NCI-H2227 (cell line): ENCODE measurements at regions not wholly inside any gene's neighbourhood (a gene's known extent, or its start where the extent isn't known, plus 50 kb on each side); places are given as distances from the start of the nearest gene placed in this dataset.
A peak's percentile ranks its signal among the peaks of the same experiment; 100 is the strongest.
"Not testable (repeated sequence)": the region's sequence is repeated elsewhere in the genome, so short reads cannot be mapped to it uniquely, and the experiment has no call there.

ENCODE experiments used
- DNase-seq: peaks from one replicate; lab custom pipeline; 2025; ENCODE audit not compliant: unreplicated experiment; lab: John Stamatoyannopoulos, UW

DNA sequence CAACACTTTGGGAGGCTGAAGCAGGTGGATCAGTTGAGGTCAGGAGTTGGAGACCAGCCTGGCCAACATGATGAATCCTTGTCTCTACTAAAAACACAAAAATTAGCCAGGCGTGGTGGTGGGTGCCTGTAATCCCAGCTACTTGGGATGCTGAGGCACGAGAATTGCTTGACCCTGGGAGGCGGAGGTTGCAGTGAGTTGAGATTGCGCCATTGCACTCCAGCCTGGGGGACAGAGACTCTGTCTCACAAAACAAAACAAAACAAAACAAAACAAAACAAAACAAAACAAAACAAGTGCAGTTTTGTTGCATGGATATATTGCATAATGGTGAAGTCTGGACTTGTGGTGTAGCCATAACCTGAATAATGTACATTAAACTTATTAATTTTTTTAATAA lies 133.6 kb upstream of the ZNF217 start:
- DNase-seq = not testable (repeated sequence)

DNA sequence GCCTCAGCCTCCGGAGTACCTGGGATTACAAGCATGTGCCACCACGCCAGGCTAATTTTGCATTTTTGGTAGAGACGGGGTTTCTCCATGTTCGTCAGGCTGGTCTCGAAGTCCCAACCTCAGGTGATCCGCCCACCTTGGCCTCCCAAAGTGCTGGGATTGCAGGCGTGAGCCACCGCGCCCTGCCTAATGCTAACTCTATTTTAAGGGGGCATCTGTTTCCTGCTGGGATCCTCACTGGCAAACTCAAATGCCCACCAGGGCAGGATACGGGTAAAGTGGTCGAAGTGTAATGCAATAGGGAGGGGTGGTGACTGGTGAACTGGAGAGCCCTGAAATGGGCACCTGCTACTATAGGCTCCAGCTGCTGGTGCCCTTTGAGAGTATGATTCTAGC lies 131.9 kb upstream of the ZNF217 start:
- DNase-seq = no peak

- no peak for DNase-seq
These were observed 130.0 kb upstream of the ZNF217 start for GRCh38 chr20:53723621-53724020.

DNA sequence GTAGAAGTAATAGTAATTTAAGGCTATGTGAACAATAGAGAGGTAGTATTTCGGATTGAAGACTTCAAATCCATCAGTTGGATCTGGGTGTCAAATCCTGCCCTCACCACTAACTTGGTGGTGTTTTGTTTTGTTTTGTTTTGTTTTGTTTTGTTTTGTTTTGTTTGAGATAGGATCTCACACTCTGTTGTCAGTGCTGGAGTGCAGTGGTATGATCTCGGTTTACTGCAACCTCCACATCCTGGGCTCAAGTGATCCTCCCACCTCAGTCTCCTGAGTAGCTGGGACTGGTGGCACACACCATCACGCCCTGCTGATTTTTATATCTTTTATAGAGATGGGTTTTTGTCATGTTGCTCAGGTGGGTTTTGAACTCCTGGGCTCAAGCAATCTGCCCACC lies 129.4 kb upstream of the ZNF217 start:
- DNase-seq = no peak

GRCh38 chr20:53722515-53723036 lies 128.9 kb upstream of the ZNF217 start:
- no peak for DNase-seq

GRCh38 chr20:53721445-53721963 lies 127.9 kb upstream of the ZNF217 start:
- not testable (repeated sequence) for DNase-seq

DNA sequence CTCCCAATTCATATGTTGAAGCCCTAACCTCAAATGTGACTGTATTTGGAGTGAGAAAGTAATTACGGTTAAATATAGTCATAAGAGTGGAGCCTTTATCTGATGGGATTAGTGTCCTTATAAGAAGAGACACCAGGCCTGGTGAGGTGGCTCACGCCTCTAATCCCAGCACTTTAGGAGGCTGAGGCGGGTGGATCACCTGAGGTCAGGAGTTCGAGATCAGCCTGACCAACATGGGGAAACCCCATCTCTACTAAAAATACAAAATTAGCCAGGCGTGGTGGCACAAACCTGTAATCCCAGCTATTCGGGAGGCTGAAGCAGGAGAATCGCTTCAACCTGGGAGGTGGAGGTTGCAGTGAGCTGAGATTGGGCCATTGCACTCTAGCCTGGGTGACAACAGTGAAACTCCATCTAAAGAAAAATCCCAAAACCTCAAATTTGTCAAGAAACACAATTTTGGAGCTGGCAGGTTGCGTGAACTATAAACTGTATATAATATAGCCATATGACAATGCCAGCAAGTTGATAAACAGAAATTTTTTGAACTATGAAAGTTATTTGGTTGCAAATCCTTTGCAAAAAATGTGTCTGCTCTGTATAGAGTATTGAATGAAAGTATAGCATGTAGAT lies 125.6 kb upstream of the ZNF217 start:
- not testable (repeated sequence) for DNase-seq

DNA sequence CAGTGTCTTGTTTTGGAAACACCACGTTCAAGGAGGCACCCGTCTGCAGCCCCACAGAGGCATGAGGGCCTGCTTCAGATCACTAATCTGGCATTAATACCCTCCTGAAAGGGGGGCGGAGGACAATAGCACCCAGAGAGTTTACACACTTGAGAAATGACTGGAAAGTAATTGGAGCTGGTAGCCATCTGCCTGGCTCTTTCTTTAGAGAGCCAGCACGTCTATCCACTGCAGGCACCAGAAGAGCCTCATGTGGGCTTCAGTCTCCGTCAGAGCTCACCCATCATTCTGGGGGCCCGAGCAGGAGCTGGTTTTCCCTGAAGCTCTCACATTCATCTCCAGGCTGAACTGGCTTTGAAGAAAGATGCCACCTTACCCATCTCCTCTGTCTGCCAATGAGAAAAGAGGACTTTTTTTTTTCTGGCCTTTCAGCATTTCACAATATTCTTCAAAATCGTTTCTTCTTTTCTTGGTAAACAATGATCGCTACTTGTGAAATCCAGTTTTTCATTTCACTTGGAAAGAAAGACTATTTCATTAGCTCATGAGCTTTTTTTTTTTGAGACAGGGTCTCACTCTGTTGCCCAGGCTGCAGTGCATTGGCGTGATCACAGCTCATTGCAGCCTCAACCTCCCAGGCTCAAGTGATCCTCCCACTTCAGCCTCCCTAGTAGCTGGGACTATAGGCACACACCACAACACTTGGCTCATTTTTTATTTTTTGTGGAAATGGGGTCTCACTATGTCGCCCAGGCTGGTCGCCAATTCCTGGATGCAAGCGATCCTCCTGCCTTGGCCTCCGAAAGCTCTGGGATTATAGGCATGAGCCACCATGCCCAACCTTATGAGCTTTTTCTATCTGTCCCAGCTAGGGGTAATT lies 124.7 kb upstream of the ZNF217 start:
- peak; percentile 15 for DNase-seq

DNA sequence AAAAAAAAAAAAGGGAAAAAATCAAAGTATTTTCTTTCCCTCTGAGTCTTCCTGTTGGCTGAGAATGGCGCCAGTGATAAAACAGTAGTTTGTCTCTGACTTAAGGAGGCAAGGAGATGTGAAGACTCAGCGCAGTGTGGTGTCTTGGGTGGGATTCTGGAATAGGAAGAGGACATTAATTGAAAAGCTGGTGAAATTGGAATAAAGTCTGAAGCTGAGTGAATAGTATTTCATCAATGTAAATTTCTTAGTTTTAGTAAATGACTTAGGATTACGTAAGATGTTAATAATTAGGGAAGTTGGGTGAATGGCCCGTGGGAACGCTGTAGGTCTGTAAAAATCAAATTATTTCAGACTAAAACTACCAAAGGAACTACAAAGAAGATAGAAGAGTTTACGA lies 122.8 kb upstream of the ZNF217 start:
- DNase-seq = no peak

DNA sequence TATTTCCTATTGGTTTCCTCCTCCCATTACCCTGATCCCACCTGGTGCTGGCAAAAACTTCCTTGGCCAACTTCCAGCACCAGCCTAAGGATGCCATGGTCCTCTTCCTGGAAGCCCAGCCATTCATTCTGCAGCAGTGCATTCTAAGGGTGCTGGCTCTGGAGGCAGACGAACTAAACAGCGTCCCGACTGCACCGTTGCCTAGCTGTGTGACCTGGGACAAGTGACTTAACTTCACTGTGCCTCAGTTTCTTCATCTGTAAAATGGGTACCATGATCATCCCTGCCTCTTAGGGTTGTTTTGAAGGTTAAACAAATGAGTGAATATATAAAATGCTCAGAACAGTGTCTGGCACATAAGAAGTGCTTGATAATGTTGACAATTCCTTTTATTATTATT lies 120.9 kb upstream of the ZNF217 start:
- no peak for DNase-seq

DNA sequence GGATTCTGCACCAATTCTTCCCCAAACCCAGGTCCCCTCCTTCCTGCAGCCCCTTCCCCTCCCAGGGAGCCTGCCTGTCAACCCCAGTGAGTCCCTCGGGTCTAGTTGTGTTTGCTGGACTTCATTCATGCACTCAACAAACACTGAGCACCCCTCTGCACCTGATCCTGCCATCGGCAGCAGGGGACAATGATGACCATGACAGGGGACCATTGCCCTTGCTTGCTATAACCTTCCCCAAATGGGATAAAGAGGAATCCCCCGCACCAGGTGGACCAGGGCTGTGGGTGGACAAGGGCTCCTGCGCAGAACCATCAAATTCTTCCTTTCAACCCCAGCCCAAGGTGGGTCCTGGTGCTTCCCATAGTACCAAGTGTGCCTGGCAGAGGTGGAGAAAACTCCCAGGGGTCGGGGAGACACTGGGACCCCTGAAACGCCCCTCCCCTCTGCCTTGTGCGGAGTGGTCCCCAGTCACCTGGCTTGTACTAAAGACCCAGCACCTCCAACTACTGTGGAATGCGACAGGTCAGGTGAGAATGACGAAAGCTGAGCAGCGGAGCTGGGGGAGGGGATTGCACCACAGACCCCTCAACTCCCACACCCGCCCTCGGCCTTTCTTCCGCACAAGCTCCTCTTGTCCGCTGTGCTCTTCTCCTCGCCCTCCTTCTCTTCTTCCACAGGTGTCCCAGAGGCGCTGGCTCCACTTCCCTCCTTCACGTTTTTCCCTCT lies 119.9 kb upstream of the ZNF217 start:
- DNase-seq = no peak

DNA sequence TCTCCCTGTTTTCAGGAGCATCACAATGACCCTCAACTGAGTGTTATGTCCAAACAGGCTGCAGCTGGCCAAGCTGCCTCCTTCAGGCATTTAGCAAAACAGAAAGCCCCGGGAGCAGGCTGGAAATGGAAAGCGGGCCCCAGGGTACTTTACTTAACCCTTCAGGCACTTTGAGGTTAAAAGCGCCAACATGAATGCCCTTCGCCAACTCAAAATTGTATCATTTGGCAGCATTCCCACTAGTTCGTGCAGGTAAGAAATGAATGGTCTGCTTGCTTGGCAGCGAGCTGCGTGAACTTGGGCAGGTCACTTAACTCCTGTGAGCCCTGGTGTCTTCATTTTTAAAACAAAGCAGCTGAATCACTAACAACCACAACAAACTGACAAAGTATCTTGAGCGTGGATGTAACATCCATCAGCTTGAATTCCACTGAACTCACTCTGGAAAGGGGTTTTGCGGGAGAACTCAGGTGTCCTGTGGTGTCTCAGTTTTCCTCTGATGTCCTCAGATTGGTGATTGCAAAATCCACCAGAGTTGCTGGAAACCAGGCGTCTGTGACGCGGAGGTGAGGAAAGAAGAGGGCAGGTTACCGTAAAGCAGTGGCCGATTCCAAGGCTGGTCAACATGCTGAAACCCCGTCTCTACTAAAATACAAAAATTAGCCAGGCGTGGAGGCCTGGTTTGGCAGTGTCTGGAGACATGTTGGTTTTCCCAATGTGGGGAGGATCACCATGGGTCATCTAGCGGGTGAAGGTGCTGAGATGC lies 118.8 kb upstream of the ZNF217 start:
- no peak for DNase-seq

DNA sequence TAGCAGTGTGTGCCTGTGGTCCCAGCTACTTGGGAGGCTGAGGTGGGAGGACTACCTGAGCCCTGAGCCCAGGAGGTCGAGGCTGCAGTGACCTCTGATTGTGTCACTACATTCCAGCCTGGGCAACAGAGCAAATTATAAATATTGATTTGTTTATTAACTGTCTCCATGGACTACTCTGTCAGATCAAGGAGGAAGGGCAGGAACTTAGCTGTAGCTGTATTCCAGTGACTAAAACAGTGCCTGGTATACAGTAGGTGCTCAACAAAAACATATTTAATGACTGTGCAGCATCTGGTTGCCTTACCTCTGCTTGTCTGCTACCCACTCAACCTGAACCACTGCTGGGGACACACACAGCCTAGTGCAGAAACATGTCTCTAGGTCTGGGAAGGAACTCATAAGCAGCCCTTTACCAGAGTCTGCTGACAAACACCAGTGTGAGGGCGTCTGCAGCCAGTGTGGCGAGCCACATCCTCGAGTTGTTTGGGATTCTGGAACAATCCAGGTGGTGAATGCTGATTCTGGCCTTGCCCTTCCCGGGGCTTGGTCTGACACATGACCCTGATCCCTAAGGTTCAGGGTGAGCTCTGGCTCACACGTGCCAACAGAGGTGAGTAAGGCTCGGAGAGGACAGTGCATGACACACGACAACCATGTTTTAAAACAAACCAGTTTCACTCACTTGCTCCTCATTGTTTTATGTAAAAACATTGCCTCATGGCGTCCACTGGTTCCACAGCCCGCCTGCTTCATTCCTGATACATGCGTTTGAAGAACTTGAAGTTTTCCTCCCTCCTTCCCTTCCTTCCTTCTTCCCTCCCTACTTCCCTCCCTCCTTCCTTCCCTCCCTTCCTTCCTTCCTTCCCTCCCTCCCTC lies 117.9 kb upstream of the ZNF217 start:
- no peak for DNase-seq

GRCh38 chr20:53708129-53708968 lies 114.7 kb upstream of the ZNF217 start:
- DNase-seq = no peak

- DNase-seq = no peak
These were observed 113.9 kb upstream of the ZNF217 start for GRCh38 chr20:53707371-53708055.

DNA sequence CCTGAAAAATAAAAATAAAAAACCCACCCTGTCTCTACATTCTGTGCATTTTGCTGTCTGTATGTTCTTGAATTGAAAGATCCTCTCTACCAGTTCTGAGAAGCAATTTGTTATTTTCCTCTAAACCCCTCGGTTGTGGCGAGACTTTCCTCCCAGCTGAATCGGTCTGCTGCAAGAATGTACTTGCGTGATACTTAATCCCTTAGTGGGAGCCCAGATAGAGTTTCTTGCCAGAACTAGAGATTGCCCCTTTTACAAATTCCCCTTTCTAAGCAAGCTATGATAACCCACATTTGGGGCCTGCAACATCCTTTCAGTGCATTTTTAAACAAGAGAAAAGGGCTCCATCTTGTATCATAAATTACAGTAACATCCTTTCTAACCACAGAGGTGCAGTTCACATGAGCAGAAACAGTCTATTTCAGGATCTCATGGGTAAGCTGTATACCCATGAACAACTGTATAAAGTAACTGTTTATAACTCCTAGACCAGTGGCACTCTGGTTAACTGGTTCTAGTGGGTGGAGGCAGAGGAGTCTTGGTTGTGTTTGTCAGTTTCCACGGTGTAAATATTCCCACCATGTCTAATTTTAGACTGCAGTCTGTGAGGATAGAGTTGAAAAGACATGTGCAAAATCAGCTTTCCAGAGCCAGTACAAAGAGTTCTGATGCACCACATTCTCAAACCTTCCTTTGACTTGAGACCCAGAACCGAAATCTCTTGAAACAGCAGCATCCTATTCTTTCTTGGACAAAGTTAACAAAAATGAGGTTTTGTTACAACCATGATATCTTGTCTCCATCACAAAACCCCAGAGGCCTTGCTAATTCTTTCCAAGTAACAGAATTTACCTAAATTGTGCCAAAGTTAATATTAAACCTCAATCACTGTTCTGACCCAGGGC lies 113.1 kb upstream of the ZNF217 start:
- no peak for DNase-seq

- no peak for DNase-seq
These were observed 112.4 kb upstream of the ZNF217 start for GRCh38 chr20:53706008-53706465.
